VCaP (cell line): ENCODE measurements at regions not wholly inside any gene's neighbourhood (a gene's known extent, or its start where the extent isn't known, plus 50 kb on each side); places are given as distances from the start of the nearest gene placed in this dataset.

ENCODE experiments used
- H3K27ac ChIP-seq: fragments of 450-650 bp; 2 replicates; pipeline ENCODE4 v1.5.1; 2017
- TF ChIP-seq, protein P1 (sequence below): fragments of 450-650 bp; conservative IDR thresholded peaks from 2 replicates; pipeline ENCODE4 v1.5.1; 2017; ENCODE audit warnings: mild to moderate bottlenecking, moderate library complexity

DNA sequence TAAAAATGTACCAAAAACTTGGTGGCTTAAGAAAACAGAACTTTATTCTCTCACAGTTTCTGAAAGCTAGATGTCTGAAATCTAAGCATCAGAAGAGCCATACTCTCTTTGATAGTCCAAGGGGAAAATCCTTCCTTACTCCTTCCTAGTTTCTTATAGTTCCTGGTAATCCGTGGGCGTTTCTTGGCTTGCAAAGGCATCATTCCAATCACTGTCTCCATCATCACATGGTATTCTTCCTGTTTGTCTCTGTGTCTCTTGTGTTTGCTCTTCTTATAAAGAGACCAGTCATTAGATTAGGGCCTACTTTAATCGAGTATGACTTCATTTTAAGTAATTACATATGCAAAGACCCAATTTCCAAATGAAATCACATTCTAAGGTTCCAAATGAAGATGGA lies 118.9 kb upstream of the FSTL5 start:
- H3K27ac ChIP-seq = no peak overlapping the region
- TF ChIP-seq, protein P1, sequence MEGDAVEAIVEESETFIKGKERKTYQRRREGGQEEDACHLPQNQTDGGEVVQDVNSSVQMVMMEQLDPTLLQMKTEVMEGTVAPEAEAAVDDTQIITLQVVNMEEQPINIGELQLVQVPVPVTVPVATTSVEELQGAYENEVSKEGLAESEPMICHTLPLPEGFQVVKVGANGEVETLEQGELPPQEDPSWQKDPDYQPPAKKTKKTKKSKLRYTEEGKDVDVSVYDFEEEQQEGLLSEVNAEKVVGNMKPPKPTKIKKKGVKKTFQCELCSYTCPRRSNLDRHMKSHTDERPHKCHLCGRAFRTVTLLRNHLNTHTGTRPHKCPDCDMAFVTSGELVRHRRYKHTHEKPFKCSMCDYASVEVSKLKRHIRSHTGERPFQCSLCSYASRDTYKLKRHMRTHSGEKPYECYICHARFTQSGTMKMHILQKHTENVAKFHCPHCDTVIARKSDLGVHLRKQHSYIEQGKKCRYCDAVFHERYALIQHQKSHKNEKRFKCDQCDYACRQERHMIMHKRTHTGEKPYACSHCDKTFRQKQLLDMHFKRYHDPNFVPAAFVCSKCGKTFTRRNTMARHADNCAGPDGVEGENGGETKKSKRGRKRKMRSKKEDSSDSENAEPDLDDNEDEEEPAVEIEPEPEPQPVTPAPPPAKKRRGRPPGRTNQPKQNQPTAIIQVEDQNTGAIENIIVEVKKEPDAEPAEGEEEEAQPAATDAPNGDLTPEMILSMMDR = no peak

DNA sequence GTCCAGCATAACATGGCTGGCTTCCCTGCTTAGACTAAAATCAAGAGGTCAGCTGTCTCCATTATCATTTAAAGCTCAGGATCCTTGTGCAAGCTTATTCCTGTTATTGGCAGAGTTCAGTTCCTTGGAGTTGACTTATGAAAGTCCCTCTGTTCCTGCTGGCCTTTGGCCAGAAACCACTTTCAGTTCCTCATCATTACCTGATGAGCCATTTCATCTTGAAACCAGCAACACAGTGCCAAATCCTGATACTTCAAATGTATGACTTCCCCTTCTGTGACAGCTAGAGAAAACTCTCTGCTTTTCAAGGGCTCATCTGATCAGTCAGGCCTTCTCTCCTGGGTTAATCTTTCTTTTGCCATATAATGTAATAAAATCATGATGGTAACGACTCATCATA lies 110.6 kb upstream of the FSTL5 start:
- TF ChIP-seq, protein P1 = no peak
- no peak overlapping the region for H3K27ac ChIP-seq

DNA sequence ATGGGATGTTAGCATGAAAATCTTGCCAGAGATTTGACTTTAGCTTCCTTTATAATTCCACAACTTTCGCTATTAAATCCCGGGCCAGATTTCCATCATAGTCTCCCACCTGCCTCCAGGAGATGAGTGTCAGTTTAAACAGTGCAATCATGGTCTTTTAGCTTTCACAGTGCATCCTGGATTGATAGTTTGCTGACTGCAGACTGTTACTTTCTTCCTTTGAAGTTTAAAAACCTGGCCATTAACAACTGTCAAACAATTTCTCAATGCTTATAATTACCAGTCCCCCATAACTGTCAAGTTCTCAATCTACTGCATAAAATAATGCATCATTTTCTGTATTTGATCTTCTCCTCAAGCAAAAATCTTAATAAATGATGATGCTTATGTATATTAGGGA lies 108.4 kb upstream of the FSTL5 start:
- TF ChIP-seq, protein P1 = no peak
- H3K27ac ChIP-seq = no peak overlapping the region

DNA sequence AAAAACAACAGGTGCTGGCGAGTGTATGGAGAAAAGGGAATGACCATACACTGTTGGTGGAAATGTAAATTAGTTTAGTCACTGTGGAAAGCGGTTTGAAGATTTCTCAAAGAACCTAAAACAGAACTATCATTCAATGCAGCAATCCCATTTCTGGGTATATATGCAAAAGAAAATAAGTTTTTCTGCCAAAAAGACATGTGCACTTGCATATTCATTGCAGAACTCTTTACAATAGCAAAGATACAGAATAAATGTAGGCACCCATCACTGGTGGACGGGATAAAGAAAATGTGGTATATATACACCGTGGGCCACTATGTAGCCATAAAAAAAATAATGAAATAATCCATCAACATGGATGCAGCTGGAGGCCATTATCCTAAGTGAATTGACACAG lies 105.1 kb upstream of the FSTL5 start:
- TF ChIP-seq, protein P1 = no peak
- H3K27ac ChIP-seq = no peak overlapping the region

DNA sequence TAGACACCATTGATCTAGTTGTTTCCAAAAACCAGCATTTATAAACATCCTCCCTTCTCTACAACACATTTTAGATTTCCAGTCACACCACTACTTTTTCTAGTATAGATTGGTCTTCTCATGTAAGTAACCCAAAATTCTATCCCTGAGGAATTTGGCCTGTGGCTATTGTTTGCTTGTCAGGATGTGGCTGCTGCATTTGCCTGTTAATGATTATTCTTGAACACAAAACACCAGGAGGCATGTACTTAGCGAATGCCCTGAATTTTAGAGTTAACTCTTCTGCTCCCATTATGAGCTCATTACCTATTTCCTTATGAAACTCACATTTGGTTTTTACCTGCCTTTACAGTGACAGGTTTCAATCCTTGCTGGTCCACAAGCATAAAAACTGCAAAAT lies 102.0 kb upstream of the FSTL5 start:
- no peak overlapping the region for H3K27ac ChIP-seq
- TF ChIP-seq, protein P1 = no peak

DNA sequence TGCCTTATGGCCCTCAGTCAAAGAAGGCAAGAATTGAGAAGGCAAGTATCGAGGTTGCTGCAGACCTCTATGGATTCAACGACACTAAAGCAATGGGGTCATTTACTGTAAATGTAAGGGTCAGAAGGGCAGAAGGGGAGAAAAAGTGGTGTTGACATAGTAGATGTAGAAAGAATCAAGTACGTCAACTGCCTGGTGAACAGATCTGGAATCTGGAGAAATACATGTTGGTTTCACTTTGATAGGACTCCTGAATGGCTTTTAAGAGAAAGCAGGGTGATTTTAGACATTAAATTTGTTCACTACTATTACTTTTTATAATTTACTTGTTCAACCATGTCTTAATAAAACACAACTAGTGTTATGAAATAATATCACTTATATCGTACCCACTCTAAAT lies 81.3 kb upstream of the FSTL5 start:
- TF ChIP-seq, protein P1 = no peak
- no peak overlapping the region for H3K27ac ChIP-seq

DNA sequence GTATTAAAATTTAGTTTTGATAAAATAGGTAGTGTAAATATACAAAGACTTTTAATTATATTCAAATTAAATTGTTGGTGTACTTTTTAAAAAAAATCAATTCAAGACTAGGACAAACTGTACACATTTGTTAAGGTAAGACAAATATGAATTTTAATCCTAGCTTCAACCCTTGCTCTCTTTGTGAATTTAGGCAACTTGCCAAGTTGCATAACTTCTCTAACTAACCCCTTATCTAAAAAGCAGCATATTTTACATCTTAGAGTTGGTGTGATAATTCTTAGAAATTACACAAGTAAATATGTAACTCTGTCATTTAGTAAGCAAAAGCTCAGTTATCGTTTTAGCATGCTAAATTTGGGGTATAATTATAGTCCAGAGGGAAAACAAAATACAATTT lies 78.1 kb upstream of the FSTL5 start:
- H3K27ac ChIP-seq = no peak overlapping the region
- TF ChIP-seq, protein P1 = no peak
